PC-9 (cell line): ENCODE measurements at regions not wholly inside any gene's neighbourhood (a gene's known extent, or its start where the extent isn't known, plus 50 kb on each side); places are given as distances from the start of the nearest gene placed in this dataset.

Experiments used
- EZH2 ChIP-seq: fragments of 200-600 bp; sonication (generic); IDR thresholded peaks from 2 replicates; pipeline ENCODE4 v1.8.0; 2017; ENCODE audit warnings: antibody characterized with exemption, low read depth
- TF ChIP-seq, protein P1 (sequence below): fragments of 200-600 bp; sonication (generic); conservative IDR thresholded peaks from 2 replicates; pipeline ENCODE4 v1.6.1; 2017; ENCODE audit warnings: mixed run types, antibody characterized with exemption, mild to moderate bottlenecking, moderate library complexity

DNA sequence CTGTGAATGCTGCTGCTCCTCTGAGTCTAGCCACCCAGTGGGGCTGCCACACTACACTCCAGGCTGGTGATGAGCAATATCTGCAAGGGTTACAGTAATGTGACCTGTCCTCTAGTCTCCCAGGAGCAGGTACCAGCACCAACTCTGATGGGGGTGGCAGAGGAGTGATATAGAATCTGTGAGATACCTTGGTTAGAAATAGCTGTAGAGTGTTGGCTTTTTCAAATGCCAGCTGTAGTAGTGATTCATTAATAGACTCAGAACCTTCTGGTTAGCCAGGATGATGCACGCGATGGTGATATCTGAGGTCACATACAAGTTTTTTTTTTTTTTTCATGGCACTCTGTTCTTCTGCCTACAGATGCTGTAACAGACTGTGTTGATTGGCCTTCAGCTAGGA lies 757.1 kb downstream of the INHBA start:
- TF ChIP-seq, protein P1, sequence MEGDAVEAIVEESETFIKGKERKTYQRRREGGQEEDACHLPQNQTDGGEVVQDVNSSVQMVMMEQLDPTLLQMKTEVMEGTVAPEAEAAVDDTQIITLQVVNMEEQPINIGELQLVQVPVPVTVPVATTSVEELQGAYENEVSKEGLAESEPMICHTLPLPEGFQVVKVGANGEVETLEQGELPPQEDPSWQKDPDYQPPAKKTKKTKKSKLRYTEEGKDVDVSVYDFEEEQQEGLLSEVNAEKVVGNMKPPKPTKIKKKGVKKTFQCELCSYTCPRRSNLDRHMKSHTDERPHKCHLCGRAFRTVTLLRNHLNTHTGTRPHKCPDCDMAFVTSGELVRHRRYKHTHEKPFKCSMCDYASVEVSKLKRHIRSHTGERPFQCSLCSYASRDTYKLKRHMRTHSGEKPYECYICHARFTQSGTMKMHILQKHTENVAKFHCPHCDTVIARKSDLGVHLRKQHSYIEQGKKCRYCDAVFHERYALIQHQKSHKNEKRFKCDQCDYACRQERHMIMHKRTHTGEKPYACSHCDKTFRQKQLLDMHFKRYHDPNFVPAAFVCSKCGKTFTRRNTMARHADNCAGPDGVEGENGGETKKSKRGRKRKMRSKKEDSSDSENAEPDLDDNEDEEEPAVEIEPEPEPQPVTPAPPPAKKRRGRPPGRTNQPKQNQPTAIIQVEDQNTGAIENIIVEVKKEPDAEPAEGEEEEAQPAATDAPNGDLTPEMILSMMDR: no peak
- no peak for TF ChIP-seq EZH2
